Neural cell (in vitro differentiated cells): ENCODE measurements at regions not wholly inside any gene's neighbourhood (a gene's known extent, or its start where the extent isn't known, plus 50 kb on each side); places are given as distances from the start of the nearest gene placed in this dataset.

Experiments
- H2AFZ ChIP-seq: fragments of 200-600, 300-800 bp; sonication (generic), shearing (Covaris generic); 2 replicates; pipeline ENCODE4 v1.6.0; 2014; ENCODE audit warnings: low read depth, mild to moderate bottlenecking, antibody characterized with exemption, low read length, moderate library complexity
- H3F3A ChIP-seq: fragments of 200-600 bp; shearing (Covaris generic); 2 replicates; pipeline ENCODE4 v1.6.1; 2016; ENCODE audit warnings: mild to moderate bottlenecking, moderate library complexity, mixed read lengths, antibody characterized with exemption, low read length; ENCODE audit not compliant: insufficient read depth, poor library complexity, severe bottlenecking
- H3K27ac ChIP-seq: fragments of 200-600, 300-800 bp; sonication (generic), shearing (Covaris generic); 2 replicates; pipeline ENCODE4 v1.5.1; 2014; ENCODE audit warnings: mild to moderate bottlenecking, low read length, moderate library complexity
- H3K27me3 ChIP-seq: fragments of 300-800, 200-600 bp; sonication (generic), shearing (Covaris generic); 2 replicates; pipeline ENCODE4 v1.6.0; 2014; ENCODE audit warnings: mild to moderate bottlenecking, low read depth, low read length, moderate library complexity; ENCODE audit not compliant: insufficient read depth
- H3K36me3 ChIP-seq: fragments of 300-800, 200-600 bp; sonication (generic), shearing (Covaris generic); 2 replicates; pipeline ENCODE4 v1.5.1; 2014; ENCODE audit warnings: mild to moderate bottlenecking, antibody characterized with exemption, low read length, moderate library complexity; ENCODE audit not compliant: insufficient read depth
- H3K4me2 ChIP-seq: fragments of 300-800, 200-600 bp; sonication (generic), shearing (Covaris generic); 2 replicates; pipeline ENCODE4 v1.6.0; 2014; ENCODE audit warnings: mild to moderate bottlenecking, low read length
- H3K4me3 ChIP-seq: fragments of 300-800, 200-600 bp; sonication (generic), shearing (Covaris generic); 2 replicates; pipeline ENCODE4 v1.5.1; 2014; ENCODE audit warnings: mild to moderate bottlenecking, low read length, moderate library complexity
- H3K79me2 ChIP-seq: fragments of 200-600 bp; shearing (Covaris generic); replicated peaks from 2 replicates; pipeline ENCODE4 v1.6.0; 2014; ENCODE audit warnings: mild to moderate bottlenecking, low read length, moderate library complexity; ENCODE audit not compliant: insufficient read depth
- H3K9ac ChIP-seq: fragments of 300-800, 200-600 bp; sonication (generic), shearing (Covaris generic); 2 replicates; pipeline ENCODE4 v1.6.1; 2016; ENCODE audit warnings: mild to moderate bottlenecking, low read length, mixed read lengths
- H3K9me2 ChIP-seq: fragments of 200-600 bp; shearing (Covaris generic); 2 replicates; pipeline ENCODE4 v1.6.1; 2016; ENCODE audit warnings: mild to moderate bottlenecking, low read length, mixed read lengths; ENCODE audit not compliant: insufficient read depth
- H3K9me3 ChIP-seq: fragments of 200-600, 300-800 bp; sonication (generic), shearing (Covaris generic); 2 replicates; pipeline ENCODE4 v1.6.1; 2016; ENCODE audit warnings: mild to moderate bottlenecking, mixed run types, low read length, moderate library complexity, mixed read lengths
- H4K20me1 ChIP-seq: fragments of 200-600 bp; shearing (Covaris generic); 2 replicates; pipeline ENCODE4 v1.6.1; 2016; ENCODE audit warnings: mild to moderate bottlenecking, mixed run types; ENCODE audit not compliant: insufficient read depth
- EP300 ChIP-seq: fragments of 450-650 bp; conservative IDR thresholded peaks from 2 replicates; pipeline ENCODE4 v1.6.1; 2014; ENCODE audit warnings: antibody characterized with exemption, mild to moderate bottlenecking, moderate library complexity; ENCODE audit not compliant: poor library complexity, severe bottlenecking
- EZH2 ChIP-seq: fragments of 200-600, 300-800 bp; shearing (Covaris generic), sonication (generic); IDR thresholded peaks from 2 replicates; pipeline ENCODE4 v1.6.1; 2014; ENCODE audit warnings: antibody characterized with exemption, low read length, borderline replicate concordance, mild to moderate bottlenecking; ENCODE audit not compliant: insufficient read depth, poor library complexity, severe bottlenecking
- MXI1 ChIP-seq: fragments of 450-650 bp; conservative IDR thresholded peaks from 2 replicates; pipeline ENCODE4 v1.6.1; 2014; ENCODE audit warnings: antibody characterized with exemption, mild to moderate bottlenecking; ENCODE audit not compliant: poor library complexity, severe bottlenecking
- POLR2AphosphoS5 ChIP-seq: IDR thresholded peaks from 2 replicates; pipeline ENCODE4 v1.6.1; 2012
- RAD21 ChIP-seq: fragments of 450-650 bp; conservative IDR thresholded peaks from 2 replicates; pipeline ENCODE4 v1.6.1; 2014; ENCODE audit warnings: antibody characterized with exemption, mild to moderate bottlenecking, moderate library complexity
- SMC3 ChIP-seq: fragments of 450-650 bp; conservative IDR thresholded peaks from 2 replicates; pipeline ENCODE4 v1.6.1; 2014; ENCODE audit warnings: antibody characterized with exemption, mild to moderate bottlenecking, moderate library complexity; ENCODE audit not compliant: poor library complexity
- TAF1 ChIP-seq: IDR thresholded peaks from 2 replicates; pipeline ENCODE4 v1.6.1; 2012; ENCODE audit warnings: low read depth
- TF ChIP-seq, protein P1 (sequence below): fragments of 450-650 bp; IDR thresholded peaks from 2 replicates; pipeline ENCODE4 v1.5.1; 2014; ENCODE audit warnings: antibody characterized with exemption, mild to moderate bottlenecking, moderate library complexity; ENCODE audit not compliant: poor library complexity, severe bottlenecking
- TF ChIP-seq, protein P2 (sequence below): IDR thresholded peaks from 2 replicates; pipeline ENCODE4 v1.6.1; 2012; ENCODE audit warnings: borderline replicate concordance

DNA sequence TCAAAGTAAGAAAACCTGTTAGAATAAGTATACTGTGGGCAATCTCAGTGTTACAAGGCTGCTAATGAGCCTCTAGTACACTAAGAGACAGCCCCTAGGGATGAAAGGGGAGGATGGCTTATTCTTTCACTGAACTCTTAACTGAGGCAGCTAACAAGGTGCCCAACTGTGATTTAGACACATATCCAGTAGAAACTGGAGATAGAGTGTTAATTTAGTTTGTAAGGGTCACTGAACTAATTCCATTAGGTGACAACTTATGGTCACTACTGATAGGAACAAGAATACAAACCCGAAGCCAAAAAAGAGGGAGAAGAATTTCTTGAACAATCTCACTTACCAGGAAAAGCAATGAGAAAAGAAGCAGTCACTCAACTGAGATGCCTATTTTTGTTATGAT is 1010.6 kb downstream of the PCDH9 start:
- H3K9ac ChIP-seq = no peak overlapping the region
- no peaks in the 10 kb centered on the region for H3K79me2 ChIP-seq
- H3K27ac ChIP-seq = no peak overlapping the region
- H3F3A ChIP-seq = no peaks in the 10 kb centered on the region
- no peak overlapping the region for H2AFZ ChIP-seq
- TF ChIP-seq, protein P1, sequence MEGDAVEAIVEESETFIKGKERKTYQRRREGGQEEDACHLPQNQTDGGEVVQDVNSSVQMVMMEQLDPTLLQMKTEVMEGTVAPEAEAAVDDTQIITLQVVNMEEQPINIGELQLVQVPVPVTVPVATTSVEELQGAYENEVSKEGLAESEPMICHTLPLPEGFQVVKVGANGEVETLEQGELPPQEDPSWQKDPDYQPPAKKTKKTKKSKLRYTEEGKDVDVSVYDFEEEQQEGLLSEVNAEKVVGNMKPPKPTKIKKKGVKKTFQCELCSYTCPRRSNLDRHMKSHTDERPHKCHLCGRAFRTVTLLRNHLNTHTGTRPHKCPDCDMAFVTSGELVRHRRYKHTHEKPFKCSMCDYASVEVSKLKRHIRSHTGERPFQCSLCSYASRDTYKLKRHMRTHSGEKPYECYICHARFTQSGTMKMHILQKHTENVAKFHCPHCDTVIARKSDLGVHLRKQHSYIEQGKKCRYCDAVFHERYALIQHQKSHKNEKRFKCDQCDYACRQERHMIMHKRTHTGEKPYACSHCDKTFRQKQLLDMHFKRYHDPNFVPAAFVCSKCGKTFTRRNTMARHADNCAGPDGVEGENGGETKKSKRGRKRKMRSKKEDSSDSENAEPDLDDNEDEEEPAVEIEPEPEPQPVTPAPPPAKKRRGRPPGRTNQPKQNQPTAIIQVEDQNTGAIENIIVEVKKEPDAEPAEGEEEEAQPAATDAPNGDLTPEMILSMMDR = no peak
- TF ChIP-seq MXI1 = no peak
- no peak for TF ChIP-seq POLR2AphosphoS5
- no peak for TF ChIP-seq SMC3
- TF ChIP-seq RAD21 = no peak
- TF ChIP-seq, protein P2, sequence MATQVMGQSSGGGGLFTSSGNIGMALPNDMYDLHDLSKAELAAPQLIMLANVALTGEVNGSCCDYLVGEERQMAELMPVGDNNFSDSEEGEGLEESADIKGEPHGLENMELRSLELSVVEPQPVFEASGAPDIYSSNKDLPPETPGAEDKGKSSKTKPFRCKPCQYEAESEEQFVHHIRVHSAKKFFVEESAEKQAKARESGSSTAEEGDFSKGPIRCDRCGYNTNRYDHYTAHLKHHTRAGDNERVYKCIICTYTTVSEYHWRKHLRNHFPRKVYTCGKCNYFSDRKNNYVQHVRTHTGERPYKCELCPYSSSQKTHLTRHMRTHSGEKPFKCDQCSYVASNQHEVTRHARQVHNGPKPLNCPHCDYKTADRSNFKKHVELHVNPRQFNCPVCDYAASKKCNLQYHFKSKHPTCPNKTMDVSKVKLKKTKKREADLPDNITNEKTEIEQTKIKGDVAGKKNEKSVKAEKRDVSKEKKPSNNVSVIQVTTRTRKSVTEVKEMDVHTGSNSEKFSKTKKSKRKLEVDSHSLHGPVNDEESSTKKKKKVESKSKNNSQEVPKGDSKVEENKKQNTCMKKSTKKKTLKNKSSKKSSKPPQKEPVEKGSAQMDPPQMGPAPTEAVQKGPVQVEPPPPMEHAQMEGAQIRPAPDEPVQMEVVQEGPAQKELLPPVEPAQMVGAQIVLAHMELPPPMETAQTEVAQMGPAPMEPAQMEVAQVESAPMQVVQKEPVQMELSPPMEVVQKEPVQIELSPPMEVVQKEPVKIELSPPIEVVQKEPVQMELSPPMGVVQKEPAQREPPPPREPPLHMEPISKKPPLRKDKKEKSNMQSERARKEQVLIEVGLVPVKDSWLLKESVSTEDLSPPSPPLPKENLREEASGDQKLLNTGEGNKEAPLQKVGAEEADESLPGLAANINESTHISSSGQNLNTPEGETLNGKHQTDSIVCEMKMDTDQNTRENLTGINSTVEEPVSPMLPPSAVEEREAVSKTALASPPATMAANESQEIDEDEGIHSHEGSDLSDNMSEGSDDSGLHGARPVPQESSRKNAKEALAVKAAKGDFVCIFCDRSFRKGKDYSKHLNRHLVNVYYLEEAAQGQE = no peak
- no peak for TF ChIP-seq EZH2
- TF ChIP-seq EP300 = no peak
- no peak for TF ChIP-seq TAF1
- H3K9me3 ChIP-seq = no peaks in the 10 kb centered on the region
- no peaks in the 10 kb centered on the region for H4K20me1 ChIP-seq
- no peak overlapping the region for H3K4me3 ChIP-seq
- H3K4me2 ChIP-seq = no peak overlapping the region
- no peaks in the 10 kb centered on the region for H3K27me3 ChIP-seq
- H3K36me3 ChIP-seq = no peaks in the 10 kb centered on the region
- no peaks in the 10 kb centered on the region for H3K9me2 ChIP-seq

DNA sequence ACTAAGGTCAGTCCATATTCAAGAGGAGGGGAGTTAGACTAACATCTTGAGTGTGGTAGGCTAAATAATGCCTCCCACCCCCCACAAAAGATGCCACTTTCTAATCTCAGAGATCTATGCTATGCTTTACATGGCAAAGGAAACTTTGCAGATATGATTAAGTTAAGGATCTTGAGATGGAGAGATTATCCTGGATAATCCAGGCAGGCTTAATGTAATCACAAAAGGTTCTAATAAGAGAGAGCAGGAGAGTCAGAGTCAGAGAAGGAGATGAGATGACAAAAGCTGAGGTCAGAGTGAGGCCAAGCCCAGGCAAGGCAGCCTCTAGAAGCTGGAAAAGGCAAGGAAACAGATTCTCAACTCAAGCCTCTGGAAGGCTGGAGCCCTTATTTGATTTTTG is 1011.6 kb downstream of the PCDH9 start:
- Histone ChIP-seq H3K9me2 (no peaks in the 10 kb centered on the region), H3K9me3 (no peaks in the 10 kb centered on the region), H2AFZ (no peak overlapping the region), H4K20me1 (no peaks in the 10 kb centered on the region), H3K36me3 (no peaks in the 10 kb centered on the region), H3K4me3 (no peak overlapping the region), H3F3A (no peaks in the 10 kb centered on the region), H3K4me2 (no peak overlapping the region), H3K27me3 (no peaks in the 10 kb centered on the region), H3K79me2 (no peaks in the 10 kb centered on the region), H3K27ac (no peak overlapping the region), H3K9ac (no peak overlapping the region)
- TF ChIP-seq MXI1 (no peak), SMC3 (no peak), TAF1 (no peak), EZH2 (no peak), POLR2AphosphoS5 (no peak), RAD21 (no peak), EP300 (no peak)
- TF ChIP-seq, protein P1 = no peak
- TF ChIP-seq, protein P2 = no peak
